HG03558 (cell line): ENCODE measurements at regions not wholly inside any gene's neighbourhood (a gene's known extent, or its start where the extent isn't known, plus 50 kb on each side); places are given as distances from the start of the nearest gene placed in this dataset.

ENCODE experiments used
- ATAC-seq: cut with Tn5 transposase; IDR thresholded peaks from one replicate; pipeline ENCODE4 v1.9.1; 2021; ENCODE audit warnings: moderate number of reproducible peaks; ENCODE audit not compliant: unreplicated experiment; ENCODE audit errors: extremely low read depth

- ATAC-seq: no peak
Observed at GRCh38 chr6:45715508-45715803, 300.2 kb downstream of the CLIC5 start.

GRCh38 chr6:45714741-45715507, 300.7 kb downstream of the CLIC5 start:
- ATAC-seq: no peak

GRCh38 chr6:45714006-45714730, 301.5 kb downstream of the CLIC5 start:
- ATAC-seq: no peak
